NCI-H748 (cell line): ENCODE measurements at regions not wholly inside any gene's neighbourhood (a gene's known extent, or its start where the extent isn't known, plus 50 kb on each side); places are given as distances from the start of the nearest gene placed in this dataset.

Experiments used
- DNase-seq: peaks from one replicate; lab custom pipeline; 2025; ENCODE audit not compliant: unreplicated experiment; lab: John Stamatoyannopoulos, UW

DNA sequence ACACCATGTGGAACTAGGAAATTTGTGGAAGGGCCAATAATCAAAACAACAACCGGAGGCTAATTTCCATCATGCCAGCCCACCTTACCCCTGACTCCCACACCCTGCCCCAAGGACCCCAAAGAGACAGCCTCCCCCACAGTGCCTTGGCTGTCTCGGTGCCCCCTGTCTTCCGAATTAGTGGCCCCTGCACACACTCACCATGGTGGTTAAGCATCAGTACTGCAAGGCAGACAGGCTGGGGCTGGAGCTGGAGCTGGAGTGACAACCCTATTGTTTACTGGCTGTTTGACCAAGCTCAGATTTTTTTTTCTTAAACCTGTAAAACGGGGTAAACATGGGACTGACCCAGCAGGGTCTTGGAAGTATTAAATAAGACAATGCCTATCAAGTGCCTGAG, 238.0 kb downstream of the TFAP2C start:
- DNase-seq = no peak

GRCh38 chr20:56868746-56869145, 239.6 kb downstream of the TFAP2C start:
- DNase-seq = no peak

DNA sequence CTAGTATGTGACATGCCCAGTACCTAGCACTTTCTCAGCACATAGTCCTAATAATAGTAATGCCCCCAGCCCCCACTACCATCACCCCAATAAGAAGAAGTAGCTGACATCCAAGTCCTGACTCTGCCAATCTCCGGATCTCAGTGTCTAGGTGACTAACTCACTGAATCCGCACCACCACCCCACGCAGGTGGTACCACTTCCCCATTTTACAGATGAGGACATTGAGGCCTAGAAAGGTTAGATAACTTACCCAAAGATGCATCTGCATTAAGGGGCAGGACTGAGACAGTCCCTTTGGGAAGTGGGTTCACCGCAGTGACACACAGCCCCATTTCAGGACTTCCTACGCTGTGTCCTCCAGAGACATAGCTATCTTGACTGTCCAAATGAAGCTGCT, 241.2 kb downstream of the TFAP2C start:
- no peak for DNase-seq

- DNase-seq = no peak
These were observed 242.6 kb downstream of the TFAP2C start for GRCh38 chr20:56871691-56872090.

GRCh38 chr20:56872620-56873458, 243.7 kb downstream of the TFAP2C start:
- DNase-seq = no peak

DNA sequence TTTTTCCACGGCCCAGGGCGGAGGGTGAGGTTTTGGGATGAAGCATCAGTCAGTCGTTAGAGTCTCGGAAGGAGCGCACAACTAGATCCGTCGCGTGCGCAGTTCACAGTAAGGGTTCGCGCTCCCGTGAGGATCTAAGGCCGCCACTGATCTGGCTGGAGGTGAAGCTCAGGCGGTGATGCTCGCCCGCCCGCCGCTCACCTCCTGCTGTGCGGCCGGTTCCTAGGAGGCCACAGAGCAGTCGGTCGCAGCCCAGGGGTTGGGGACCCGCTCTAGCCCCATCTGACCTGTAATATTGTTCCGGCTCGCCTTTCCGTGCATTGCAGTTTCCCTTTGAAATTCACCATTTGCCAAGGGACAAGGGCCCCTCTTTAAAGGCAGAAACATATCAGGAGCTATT, 244.7 kb downstream of the TFAP2C start:
- no peak for DNase-seq

- DNase-seq = no peak
These were observed 246.1 kb downstream of the TFAP2C start for GRCh38 chr20:56875052-56875659.

GRCh38 chr20:56875803-56876202, 246.7 kb downstream of the TFAP2C start:
- DNase-seq = no peak

DNA sequence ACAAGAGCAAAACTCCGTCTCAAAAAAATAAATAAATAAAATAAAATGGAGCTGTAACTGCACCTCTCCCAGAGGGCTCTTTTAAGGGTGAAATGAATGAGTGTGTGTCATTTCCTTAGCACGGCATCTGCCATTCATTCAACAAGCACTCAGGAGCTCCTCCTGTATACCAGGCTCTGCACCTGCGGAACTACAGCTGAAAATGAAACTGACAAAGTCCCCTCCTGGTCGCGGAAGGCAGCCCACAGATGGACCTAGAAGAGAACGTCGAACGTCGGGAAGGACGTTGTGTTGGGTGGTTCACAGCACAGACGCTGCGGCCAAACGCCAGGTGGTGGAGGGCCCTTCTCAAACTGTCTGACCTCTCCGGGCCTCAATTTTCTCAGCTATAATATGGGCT, 256.4 kb downstream of the TFAP2C start:
- no peak for DNase-seq

GRCh38 chr20:56890011-56890410, 260.9 kb downstream of the TFAP2C start:
- no peak for DNase-seq

GRCh38 chr20:56893226-56893917, 264.3 kb downstream of the TFAP2C start:
- no peak for DNase-seq

GRCh38 chr20:56896447-56896846, 267.3 kb downstream of the TFAP2C start:
- no peak for DNase-seq

DNA sequence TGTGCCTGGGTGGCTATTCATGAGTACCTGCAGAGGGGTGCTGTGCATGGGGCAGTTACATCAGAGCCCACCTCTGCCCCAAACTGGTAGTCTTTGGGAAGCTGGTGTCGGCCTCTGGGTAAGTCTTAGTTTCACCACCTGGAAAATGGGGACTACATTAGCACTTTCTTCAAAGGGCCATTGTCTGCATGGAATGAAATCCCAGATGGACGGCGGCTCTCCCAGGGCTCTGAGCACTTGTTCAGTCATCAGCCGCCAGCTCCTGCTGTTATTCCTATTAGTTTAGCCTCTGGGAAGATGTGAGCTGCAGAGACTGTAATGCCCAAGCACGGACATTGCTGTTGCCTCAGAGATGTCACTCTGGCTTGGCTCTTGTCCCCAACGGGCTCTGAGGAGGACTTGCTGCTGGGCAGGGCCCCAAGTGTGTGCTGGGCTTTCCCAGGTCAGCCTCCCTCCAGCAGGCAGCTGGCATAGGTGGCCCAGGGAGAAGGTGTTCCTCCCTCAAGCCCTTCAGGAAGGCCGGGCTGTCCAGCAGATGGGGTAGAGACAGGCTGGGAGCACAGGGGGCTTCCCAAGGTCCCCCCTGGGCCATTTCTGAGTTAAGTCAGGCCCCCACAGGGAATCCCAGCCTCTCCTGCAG, 268.3 kb downstream of the TFAP2C start:
- DNase-seq = no peak

DNA sequence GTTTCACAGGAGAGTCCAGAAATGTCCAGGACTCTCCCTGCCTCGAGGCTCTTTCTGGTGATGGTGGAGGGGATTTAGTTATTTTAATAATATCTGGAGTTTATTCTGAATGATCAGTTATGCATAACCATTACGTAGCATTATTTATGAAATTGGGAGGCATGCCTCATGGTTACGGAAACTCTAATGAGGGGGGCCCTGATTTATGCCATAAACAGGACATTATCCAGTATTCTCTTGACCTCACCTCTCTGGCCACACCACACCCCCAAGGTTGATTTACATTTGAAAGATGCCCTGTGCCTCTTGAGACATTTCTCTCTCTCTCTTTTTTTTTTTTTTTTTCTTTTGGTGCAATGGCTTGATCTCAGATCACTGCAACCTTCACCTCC, 268.8 kb downstream of the TFAP2C start:
- DNase-seq = no peak

DNA sequence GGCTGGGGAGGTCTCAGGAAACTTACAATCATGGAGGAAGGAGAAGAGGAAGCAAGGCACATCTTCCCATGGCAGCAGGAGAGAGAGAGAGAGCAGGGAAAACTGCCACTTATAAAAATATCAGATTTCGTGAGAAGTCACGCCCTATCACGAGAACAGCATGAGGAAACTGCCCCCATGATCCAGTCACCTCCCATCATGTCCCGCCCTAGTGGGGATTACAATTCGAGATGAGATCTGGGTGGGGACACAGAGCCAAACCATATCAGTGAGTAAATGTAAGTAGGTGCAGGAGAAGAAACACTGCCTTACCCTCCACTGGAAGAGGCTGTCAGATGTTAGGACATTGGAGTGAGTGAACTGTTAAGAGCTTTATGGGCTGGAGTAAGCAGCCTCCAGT, 270.4 kb downstream of the TFAP2C start:
- no peak for DNase-seq

GRCh38 chr20:56900252-56900651, 271.1 kb downstream of the TFAP2C start:
- DNase-seq = no peak

DNA sequence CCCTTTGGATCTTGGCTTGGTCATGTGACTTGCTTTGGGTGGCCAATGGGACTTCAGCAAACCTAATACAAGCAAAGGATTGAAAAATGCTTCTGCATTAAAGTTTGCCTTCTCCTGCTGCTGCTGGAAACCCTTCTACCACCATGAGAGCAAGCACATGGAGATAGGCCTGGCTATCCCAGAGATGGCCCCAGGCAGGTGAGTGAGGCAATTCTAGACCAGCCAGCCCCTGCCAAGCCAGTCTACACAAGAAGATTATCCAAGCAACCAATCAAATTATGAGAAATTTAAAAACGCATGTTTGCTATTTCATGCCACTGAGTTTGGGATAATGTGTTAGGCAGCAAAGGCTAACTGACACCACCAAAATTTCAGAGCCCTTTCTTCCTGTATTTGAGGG, 274.3 kb downstream of the TFAP2C start:
- DNase-seq = no peak

DNA sequence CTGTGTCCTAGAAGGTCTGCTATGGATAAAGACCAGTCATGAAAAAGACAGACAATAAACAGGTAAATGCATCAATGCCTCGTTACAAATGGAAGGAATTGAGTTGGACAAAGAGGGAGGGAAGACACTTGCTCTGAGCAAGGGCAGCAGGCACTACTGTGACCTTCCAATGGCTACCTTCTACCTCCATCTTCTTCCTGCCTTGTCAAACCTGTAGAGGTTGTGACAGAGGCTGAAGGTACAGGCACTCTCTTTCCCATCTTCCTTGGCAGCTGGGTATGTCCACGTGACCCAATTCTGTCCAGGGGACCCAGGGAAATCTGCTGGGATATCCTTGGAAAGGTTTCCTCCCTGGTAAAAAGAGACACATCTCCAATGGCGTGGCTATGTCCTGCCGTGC, 274.8 kb downstream of the TFAP2C start:
- no peak for DNase-seq

DNA sequence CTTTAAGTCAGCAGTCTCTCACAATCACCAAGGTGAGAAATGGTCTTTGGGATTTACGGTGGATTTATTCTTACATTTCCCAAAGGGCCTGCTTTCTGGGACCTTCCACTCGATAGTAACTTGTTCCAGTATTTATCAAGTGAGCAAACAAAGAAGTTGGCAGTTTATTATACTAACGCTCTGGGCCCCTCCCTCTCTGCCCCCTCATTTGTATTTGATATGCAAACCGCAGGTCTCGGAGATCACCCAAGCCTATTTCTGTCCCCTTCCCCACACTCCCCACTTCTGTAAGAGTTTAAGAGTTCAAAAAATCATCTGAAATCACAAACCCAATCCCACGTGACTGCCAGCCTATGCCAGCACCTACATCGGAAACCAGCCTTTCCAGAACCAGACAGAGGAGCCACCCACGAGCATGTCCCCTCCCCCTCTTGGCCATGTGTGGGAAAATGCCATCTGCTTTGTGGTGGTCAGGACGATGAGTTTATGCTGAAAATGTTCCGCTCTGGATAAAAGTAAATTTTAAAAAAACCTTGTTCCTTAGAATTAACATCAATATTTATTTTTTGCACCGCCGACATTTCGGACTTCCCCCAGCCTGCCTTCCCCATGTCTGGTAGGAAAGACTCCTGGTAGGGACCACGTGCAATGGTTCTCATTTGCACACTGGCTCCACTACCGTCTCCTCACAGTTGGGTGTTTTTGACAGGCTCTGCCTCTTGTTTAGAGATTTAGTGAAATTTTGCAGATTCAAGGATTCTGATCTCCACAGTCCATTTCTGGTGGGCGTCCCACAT, 281.0 kb downstream of the TFAP2C start:
- DNase-seq = no peak

DNA sequence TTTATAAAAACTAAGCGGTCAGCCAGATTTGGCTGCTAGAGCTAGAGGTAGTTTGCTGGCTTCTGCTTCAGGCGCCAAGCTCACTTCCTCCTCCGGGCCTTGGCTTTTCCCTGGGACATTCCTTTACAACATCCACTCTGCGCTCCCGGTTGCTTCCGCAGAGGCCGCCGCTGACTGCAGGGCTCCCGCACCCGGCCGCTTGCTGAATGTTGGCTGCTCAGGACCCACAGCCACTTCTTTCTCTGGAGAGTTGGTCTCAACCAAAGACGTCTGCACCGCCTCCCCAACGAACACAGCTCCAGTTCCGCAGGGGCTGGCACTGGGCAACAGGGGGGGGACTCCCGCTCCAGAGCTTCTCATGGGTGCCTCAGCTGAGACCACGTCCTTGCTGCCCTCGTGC, 282.8 kb downstream of the TFAP2C start:
- DNase-seq = no peak

GRCh38 chr20:56914532-56914931, 285.4 kb downstream of the TFAP2C start:
- DNase-seq = no peak
